ENCODE measurements at regions not wholly inside any gene's neighbourhood (a gene's known extent, or its start where the extent isn't known, plus 50 kb on each side); places are given as distances from the start of the nearest gene placed in this dataset.

- no peak overlapping the region for H3K27ac ChIP-seq
- no peaks in the 10 kb centered on the region for H3K9me3 ChIP-seq
- H3K36me3 ChIP-seq = no peaks in the 10 kb centered on the region
- no peak for DNase-seq
- 22 to 35% (median 29%) methylated on average over 4 of the region's 4 CpGs for whole genome bisulfite sequencing, 5 donors
- H3K27me3 ChIP-seq (replicated peaks in 1 of 7) = no peaks in the 10 kb centered on the region
- TF ChIP-seq POLR2A (IDR thresholded peaks at IDR 0.05) = no peak
- TF ChIP-seq POLR2AphosphoS5 (IDR thresholded peaks at IDR 0.05) = no peak
- TF ChIP-seq CTCF (IDR thresholded peaks at IDR 0.05 in 8 of 11, conservative IDR thresholded peaks at IDR 0.05 in 3 of 11) = no peak
- no peaks in the 10 kb centered on the region for H3K4me1 ChIP-seq
- no peak overlapping the region for H3K4me3 ChIP-seq
- intact Hi-C loops (cut with DNase I; ENCODE audit: low total_unique reads) = no loop called here
Observed at GRCh38 chr18:60656553-60656952, 284.0 kb upstream of the MC4R start.

GRCh38 chr18:60662491-60662890 is 289.9 kb upstream of the MC4R start:
- intact Hi-C loops (cut with DNase I; ENCODE audit: low total_unique reads) = no loop called here
- peak; percentile 62 for DNase-seq
- TF ChIP-seq POLR2A (IDR thresholded peaks at IDR 0.05) (no peak), POLR2AphosphoS5 (IDR thresholded peaks at IDR 0.05) (no peak), CTCF (IDR thresholded peaks at IDR 0.05 in 8 of 11, conservative IDR thresholded peaks at IDR 0.05 in 3 of 11) (no peak)
- WGBS, 5 donors = 91 to 96% (median 92%) methylated on average over 17 to 22 of the region's 22 CpGs
- no peak overlapping the region for H3K4me3 ChIP-seq
- H3K36me3 ChIP-seq = no peaks in the 10 kb centered on the region
- no peak overlapping the region for H3K27ac ChIP-seq
- peaks cover 0 to 9% (median 0%) of the 10 kb centered on the region in 8 donors for H3K9me3 ChIP-seq
- no peaks in the 10 kb centered on the region for H3K27me3 ChIP-seq (replicated peaks in 1 of 7)
- H3K4me1 ChIP-seq = no peaks in the 10 kb centered on the region

- H3K4me1 ChIP-seq = no peaks in the 10 kb centered on the region
- H3K27ac ChIP-seq = no peak overlapping the region
- H3K27me3 ChIP-seq (replicated peaks in 1 of 7) = no peaks in the 10 kb centered on the region
- intact Hi-C loops (cut with DNase I; ENCODE audit: low total_unique reads) = no loop called here
- DNase-seq = peak; percentile 64
- TF ChIP-seq CTCF (IDR thresholded peaks at IDR 0.05 in 8 of 11, conservative IDR thresholded peaks at IDR 0.05 in 3 of 11) (no peak), POLR2A (IDR thresholded peaks at IDR 0.05) (no peak), POLR2AphosphoS5 (IDR thresholded peaks at IDR 0.05) (no peak)
- WGBS, 5 donors = 89 to 96% (median 95%) methylated on average over 35 to 38 of the region's 38 CpGs
- no peaks in the 10 kb centered on the region for H3K36me3 ChIP-seq
- H3K4me3 ChIP-seq = no peak overlapping the region
- peaks cover 0 to 9% (median 0%) of the 10 kb centered on the region in 8 donors for H3K9me3 ChIP-seq
Observed at GRCh38 chr18:60663060-60663989, 290.8 kb upstream of the MC4R start.

- no peaks in the 10 kb centered on the region for H3K4me1 ChIP-seq
- DNase-seq = no peak
- no peaks in the 10 kb centered on the region for H3K36me3 ChIP-seq
- no peak overlapping the region for H3K4me3 ChIP-seq
- intact Hi-C loops (cut with DNase I; ENCODE audit: low total_unique reads) = no loop called here
- no peaks in the 10 kb centered on the region for H3K27me3 ChIP-seq (replicated peaks in 1 of 7)
- WGBS, 5 donors = 84 to 95% (median 93%) methylated on average over 4 of the region's 4 CpGs
- H3K27ac ChIP-seq = no peak overlapping the region
- no peak for TF ChIP-seq POLR2A (IDR thresholded peaks at IDR 0.05)
- TF ChIP-seq CTCF (IDR thresholded peaks at IDR 0.05 in 8 of 11, conservative IDR thresholded peaks at IDR 0.05 in 3 of 11) = no peak
- no peak for TF ChIP-seq POLR2AphosphoS5 (IDR thresholded peaks at IDR 0.05)
- peaks cover 0 to 9% (median 0%) of the 10 kb centered on the region in 8 donors for H3K9me3 ChIP-seq
Observed at GRCh38 chr18:60664736-60665135, 292.2 kb upstream of the MC4R start.
